ENCODE measurements at regions not wholly inside any gene's neighbourhood (a gene's known extent, or its start where the extent isn't known, plus 50 kb on each side); places are given as distances from the start of the nearest gene placed in this dataset.

DNA sequence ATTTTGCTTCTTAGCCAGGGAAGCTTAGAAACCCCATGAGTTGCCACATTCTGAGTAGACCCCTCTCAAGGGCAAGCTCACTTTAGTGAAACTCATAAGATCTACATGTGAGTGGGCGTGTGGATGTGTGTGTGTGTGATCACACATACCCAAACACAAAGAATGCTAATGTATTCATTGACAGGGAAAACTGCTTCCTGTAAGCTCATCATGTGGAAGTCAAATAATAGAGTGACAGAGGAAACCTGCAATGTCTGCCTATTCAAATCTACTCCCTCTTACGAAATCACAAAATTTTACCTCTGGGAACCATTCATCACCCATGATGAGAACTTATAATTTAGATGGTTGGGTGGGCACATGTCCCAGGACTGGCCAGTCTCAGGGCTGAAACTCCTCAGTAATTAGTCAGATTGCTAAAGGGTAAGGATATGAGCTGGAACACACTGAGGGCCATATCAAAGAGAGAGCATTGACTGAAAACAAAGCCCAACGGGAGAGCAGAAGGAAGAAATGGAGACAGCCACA lies 94.5 kb upstream of the CCDC150 start:
- TF ChIP-seq, protein P1, sequence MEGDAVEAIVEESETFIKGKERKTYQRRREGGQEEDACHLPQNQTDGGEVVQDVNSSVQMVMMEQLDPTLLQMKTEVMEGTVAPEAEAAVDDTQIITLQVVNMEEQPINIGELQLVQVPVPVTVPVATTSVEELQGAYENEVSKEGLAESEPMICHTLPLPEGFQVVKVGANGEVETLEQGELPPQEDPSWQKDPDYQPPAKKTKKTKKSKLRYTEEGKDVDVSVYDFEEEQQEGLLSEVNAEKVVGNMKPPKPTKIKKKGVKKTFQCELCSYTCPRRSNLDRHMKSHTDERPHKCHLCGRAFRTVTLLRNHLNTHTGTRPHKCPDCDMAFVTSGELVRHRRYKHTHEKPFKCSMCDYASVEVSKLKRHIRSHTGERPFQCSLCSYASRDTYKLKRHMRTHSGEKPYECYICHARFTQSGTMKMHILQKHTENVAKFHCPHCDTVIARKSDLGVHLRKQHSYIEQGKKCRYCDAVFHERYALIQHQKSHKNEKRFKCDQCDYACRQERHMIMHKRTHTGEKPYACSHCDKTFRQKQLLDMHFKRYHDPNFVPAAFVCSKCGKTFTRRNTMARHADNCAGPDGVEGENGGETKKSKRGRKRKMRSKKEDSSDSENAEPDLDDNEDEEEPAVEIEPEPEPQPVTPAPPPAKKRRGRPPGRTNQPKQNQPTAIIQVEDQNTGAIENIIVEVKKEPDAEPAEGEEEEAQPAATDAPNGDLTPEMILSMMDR (IDR thresholded peaks at IDR 0.05) = no peak
- no peak for TF ChIP-seq POLR2AphosphoS5 (IDR thresholded peaks at IDR 0.05)
- TF ChIP-seq POLR2A (IDR thresholded peaks at IDR 0.05) = no peak
- TF ChIP-seq EP300 (IDR thresholded peaks at IDR 0.05) = no peak

Measured in stomach (tissue), 4 donors.